Neural progenitor cell (in vitro differentiated cells): ENCODE measurements at regions not wholly inside any gene's neighbourhood (a gene's known extent, or its start where the extent isn't known, plus 50 kb on each side); places are given as distances from the start of the nearest gene placed in this dataset.

ENCODE experiments used
- DNase-seq: peaks from one replicate; pipeline ENCODE4 v3.0.0-alpha.2; 2016; ENCODE audit warnings: low spot score
- H2AFZ ChIP-seq: fragments of 200-600 bp; sonication (generic); replicated peaks from 2 replicates; pipeline ENCODE4 v1.6.1; 2016; ENCODE audit warnings: antibody characterized with exemption
- H3F3A ChIP-seq: fragments of 200-600 bp; sonication (generic); 2 replicates; pipeline ENCODE4 v1.6.1; 2016; ENCODE audit warnings: antibody characterized with exemption, low read depth
- H3K27ac ChIP-seq: fragments of 200-600 bp; sonication (generic); 2 replicates; pipeline ENCODE4 v1.5.1; 2016; ENCODE audit warnings: mild to moderate bottlenecking
- H3K27me3 ChIP-seq: fragments of 200-600 bp; sonication (generic); 2 replicates; pipeline ENCODE4 v1.6.1; 2016; ENCODE audit warnings: mild to moderate bottlenecking, moderate library complexity
- H3K36me3 ChIP-seq: fragments of 200-600 bp; sonication (generic); 2 replicates; pipeline ENCODE4 v1.5.1; 2016
- H3K4me1 ChIP-seq: fragments of 200-600 bp; sonication (generic); 2 replicates; pipeline ENCODE4 v1.6.1; 2016; ENCODE audit warnings: mixed run types
- H3K4me2 ChIP-seq: fragments of 200-600 bp; sonication (generic); 2 replicates; pipeline ENCODE4 v1.6.1; 2016
- H3K4me3 ChIP-seq: fragments of 200-600 bp; sonication (generic); 2 replicates; pipeline ENCODE4 v1.5.1; 2016
- H3K79me2 ChIP-seq: fragments of 200-600 bp; sonication (generic); 2 replicates; pipeline ENCODE4 v1.6.1; 2016; ENCODE audit warnings: low read depth
- H3K9ac ChIP-seq: fragments of 200-600 bp; sonication (generic); 2 replicates; pipeline ENCODE4 v1.6.1; 2016
- H3K9me3 ChIP-seq: fragments of 200-600 bp; sonication (generic); 2 replicates; pipeline ENCODE4 v1.5.1; 2016; ENCODE audit warnings: low read depth
- H4K20me1 ChIP-seq: fragments of 200-600 bp; sonication (generic); 2 replicates; pipeline ENCODE4 v1.6.1; 2016; ENCODE audit warnings: low read depth
- H3K27ac Mint-ChIP-seq: 3 replicates; pipeline ENCODE4 v1.8.0; 2021; ENCODE audit warnings: mixed read lengths
- H3K27me3 Mint-ChIP-seq: 2 replicates; pipeline ENCODE4 v1.8.0; 2022; ENCODE audit warnings: low read depth, mild to moderate bottlenecking, inconsistent platforms, moderate library complexity, mixed read lengths; ENCODE audit not compliant: insufficient read depth
- H3K36me3 Mint-ChIP-seq: 3 replicates; pipeline ENCODE4 v1.8.0; 2021; ENCODE audit warnings: mixed read lengths
- H3K4me1 Mint-ChIP-seq: 3 replicates; pipeline ENCODE4 v1.8.0; 2021; ENCODE audit warnings: mixed read lengths
- H3K4me3 Mint-ChIP-seq: 3 replicates; pipeline ENCODE4 v1.8.0; 2021; ENCODE audit warnings: mild to moderate bottlenecking, moderate library complexity, mixed read lengths
- H3K9me3 Mint-ChIP-seq: 3 replicates; pipeline ENCODE4 v1.8.0; 2020; ENCODE audit warnings: mixed read lengths
- CTCF ChIP-seq: fragments of 200-600 bp; sonication (generic); IDR thresholded peaks from 2 replicates; pipeline ENCODE4 v1.5.1; 2017; ENCODE audit warnings: antibody characterized with exemption, mild to moderate bottlenecking
- EZH2 ChIP-seq: fragments of 200-600 bp; sonication (generic); IDR thresholded peaks from 2 replicates; pipeline ENCODE4 v1.6.1; 2017; ENCODE audit warnings: antibody characterized with exemption, mild to moderate bottlenecking, moderate library complexity
- EZH2phosphoT487 ChIP-seq: fragments of 200-600 bp; sonication (generic); IDR thresholded peaks from 2 replicates; pipeline ENCODE4 v1.6.1; 2017; ENCODE audit warnings: antibody characterized with exemption

- Histone ChIP-seq H3K4me2 (no peak overlapping the region), H3K27ac (no peak overlapping the region), H2AFZ (no peak overlapping the region), H3K36me3 (no peaks in the 10 kb centered on the region), H3K4me3 (no peak overlapping the region), H3K27me3 (no peaks in the 10 kb centered on the region), H3K9me3 (no peaks in the 10 kb centered on the region), H3F3A (peaks cover 19% of the 10 kb centered on the region), H3K9ac (no peak overlapping the region), H3K79me2 (no peaks in the 10 kb centered on the region), H4K20me1 (no peaks in the 10 kb centered on the region), H3K4me1 (peaks cover 19% of the 10 kb centered on the region)
- Mint-ChIP-seq H3K27me3 (peaks cover 7% of the 10 kb centered on the region), H3K4me3 (no peak overlapping the region), H3K36me3 (no peaks in the 10 kb centered on the region), H3K4me1 (peaks cover 31% of the 10 kb centered on the region), H3K9me3 (peaks cover 13% of the 10 kb centered on the region), H3K27ac (peak overlapping the region; percentile 78)
- no peak for DNase-seq
- TF ChIP-seq CTCF (no peak), EZH2phosphoT487 (no peak), EZH2 (no peak)
Observed at GRCh38 chr13:106407338-106407737, 128.1 kb downstream of the EFNB2 start.

DNA sequence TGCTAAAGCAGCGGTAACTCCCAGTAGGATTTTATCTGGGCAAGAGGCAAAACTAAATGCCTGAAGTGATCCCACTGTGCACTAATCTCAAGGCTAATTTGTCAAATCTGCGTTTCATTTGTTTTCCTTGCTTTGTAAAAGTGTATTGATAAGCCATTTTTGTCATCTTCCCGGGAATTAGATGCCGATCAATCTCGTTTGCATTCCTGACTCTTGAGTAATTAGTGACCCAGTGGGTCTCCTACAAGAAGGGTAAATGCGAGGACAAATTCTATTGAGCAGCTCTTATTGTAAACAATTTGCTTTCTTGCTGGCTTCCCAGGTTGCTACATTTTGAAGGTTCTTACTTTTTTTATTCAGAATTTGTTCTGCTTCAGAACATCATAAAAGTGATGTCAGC is 129.7 kb downstream of the EFNB2 start:
- Mint-ChIP-seq H3K36me3 (no peaks in the 10 kb centered on the region), H3K27me3 (peaks cover 7% of the 10 kb centered on the region), H3K27ac (no peak overlapping the region), H3K4me1 (peaks cover 31% of the 10 kb centered on the region), H3K9me3 (peaks cover 12% of the 10 kb centered on the region), H3K4me3 (no peak overlapping the region)
- H3K36me3 ChIP-seq = no peaks in the 10 kb centered on the region
- H3K9me3 ChIP-seq = no peaks in the 10 kb centered on the region
- H3F3A ChIP-seq = peaks cover 19% of the 10 kb centered on the region
- H3K79me2 ChIP-seq = no peaks in the 10 kb centered on the region
- H3K4me1 ChIP-seq = peaks cover 19% of the 10 kb centered on the region
- H3K27ac ChIP-seq = peak overlapping the region; percentile 33
- DNase-seq = peak; percentile 53
- H2AFZ ChIP-seq = no peak overlapping the region
- H4K20me1 ChIP-seq = no peaks in the 10 kb centered on the region
- no peak for TF ChIP-seq EZH2phosphoT487
- peak overlapping the region; percentile 28 for H3K4me2 ChIP-seq
- no peaks in the 10 kb centered on the region for H3K27me3 ChIP-seq
- no peak overlapping the region for H3K4me3 ChIP-seq
- H3K9ac ChIP-seq = no peak overlapping the region

- Histone ChIP-seq H3K4me2 (no peak overlapping the region), H4K20me1 (no peaks in the 10 kb centered on the region), H3K27ac (no peak overlapping the region), H3F3A (peaks cover 19% of the 10 kb centered on the region), H3K9ac (no peak overlapping the region), H3K27me3 (no peaks in the 10 kb centered on the region), H3K36me3 (no peaks in the 10 kb centered on the region), H3K79me2 (no peaks in the 10 kb centered on the region), H3K4me1 (peaks cover 20% of the 10 kb centered on the region), H3K4me3 (no peak overlapping the region), H3K9me3 (no peaks in the 10 kb centered on the region), H2AFZ (no peak overlapping the region)
- no peak for DNase-seq
- Mint-ChIP-seq H3K27me3 (peaks cover 3% of the 10 kb centered on the region), H3K36me3 (no peaks in the 10 kb centered on the region), H3K4me1 (peaks cover 41% of the 10 kb centered on the region), H3K4me3 (no peak overlapping the region), H3K27ac (peak overlapping the region; percentile 74), H3K9me3 (peaks cover 3% of the 10 kb centered on the region)
- TF ChIP-seq CTCF = no peak
- no peak for TF ChIP-seq EZH2
- TF ChIP-seq EZH2phosphoT487 = no peak
Observed at GRCh38 chr13:106403280-106403679, 132.2 kb downstream of the EFNB2 start.

GRCh38 chr13:106402866-106403265 is 132.6 kb downstream of the EFNB2 start:
- no peak overlapping the region for H3K4me3 ChIP-seq
- H3K36me3 ChIP-seq = no peaks in the 10 kb centered on the region
- no peak overlapping the region for H2AFZ ChIP-seq
- H3K79me2 ChIP-seq = no peaks in the 10 kb centered on the region
- Mint-ChIP-seq H3K4me1 (peaks cover 43% of the 10 kb centered on the region), H3K27me3 (peaks cover 3% of the 10 kb centered on the region), H3K9me3 (peaks cover 3% of the 10 kb centered on the region), H3K4me3 (no peak overlapping the region), H3K27ac (no peak overlapping the region), H3K36me3 (no peaks in the 10 kb centered on the region)
- H3K27me3 ChIP-seq = no peaks in the 10 kb centered on the region
- H3K4me1 ChIP-seq = peaks cover 22% of the 10 kb centered on the region
- H3K9ac ChIP-seq = no peak overlapping the region
- H4K20me1 ChIP-seq = no peaks in the 10 kb centered on the region
- no peaks in the 10 kb centered on the region for H3K9me3 ChIP-seq
- no peak overlapping the region for H3K27ac ChIP-seq
- DNase-seq = no peak
- TF ChIP-seq EZH2 (no peak), EZH2phosphoT487 (no peak), CTCF (no peak)
- H3F3A ChIP-seq = peaks cover 19% of the 10 kb centered on the region
- H3K4me2 ChIP-seq = no peak overlapping the region
